Gastrocnemius medialis (tissue), 4 donors: ENCODE measurements at regions not wholly inside any gene's neighbourhood (a gene's known extent, or its start where the extent isn't known, plus 50 kb on each side); places are given as distances from the start of the nearest gene placed in this dataset.

Experiments used
- ATAC-seq, 2 donors: fragments of 150-250 bp; one replicate each; pipeline ENCODE4 v1.9.1; 2016
- DNase-seq, 2 donors: peaks; one replicate each; pipeline ENCODE4 v3.0.0-alpha.2; 2019
- H3K27ac ChIP-seq, 4 donors: fragments of 200-600 bp; sonication (generic); 1 replicate in 1 of 4; 2 replicates in 3 of 4; pipeline ENCODE4 v1.5.1; 2016 to 2018; ENCODE audit warnings: mild to moderate bottlenecking in 2 of 4, moderate library complexity in 1 of 4
- H3K27me3 ChIP-seq, 3 donors: fragments of 200-600 bp; sonication (generic) in 2 of 3; 1 replicate in 1 of 3; 2 replicates in 2 of 3; pipeline versions ENCODE4 v1.5.1 to v1.6.0; 2016 to 2019; ENCODE audit warnings: mild to moderate bottlenecking in 1 of 3, moderate library complexity in 1 of 3
- H3K36me3 ChIP-seq, 2 donors: fragments of 200-600 bp; sonication (generic) in 1 of 2; one replicate each; pipeline ENCODE4 v1.5.1; 2017 to 2018
- H3K4me1 ChIP-seq, 2 donors: fragments of 200-600 bp; sonication (generic) in 1 of 2; one replicate each; pipeline ENCODE4 v1.5.1; 2016 to 2017; ENCODE audit warnings: mild to moderate bottlenecking in 2 of 2
- H3K4me3 ChIP-seq, 4 donors: fragments of 200-600 bp; sonication (generic) in 3 of 4; 1 replicate in 1 of 4; 2 replicates in 3 of 4; pipeline ENCODE4 v1.5.1; 2016 to 2019; ENCODE audit warnings: mild to moderate bottlenecking in 2 of 4
- H3K9me3 ChIP-seq, 3 donors: fragments of 200-600 bp; sonication (generic) in 2 of 3; 1 replicate in 1 of 3; 2 replicates in 2 of 3; pipeline ENCODE4 v1.5.1; 2016 to 2019
- CTCF ChIP-seq, 5 experiments: fragments of 450-650 bp in 3 of 5; fragments of 200-600 bp in 2 of 5; sonication (generic) in 2 of 5; IDR thresholded peaks in 4 of 5; conservative IDR thresholded peaks in 1 of 5; 1 replicate in 4 of 5; 2 replicates in 1 of 5; pipeline ENCODE4 v1.5.1; 2016 to 2019; ENCODE audit warnings: antibody characterized with exemption in 5 of 5, mild to moderate bottlenecking in 3 of 5, moderate library complexity in 3 of 5
- POLR2A ChIP-seq, 2 donors: fragments of 450-650 bp; IDR thresholded peaks; one replicate each; pipeline ENCODE4 v1.6.1; 2017; ENCODE audit warnings: antibody characterized with exemption in 2 of 2, mild to moderate bottlenecking in 2 of 2, moderate library complexity in 2 of 2
- in situ Hi-C, 4 donors: fragments of 200-750 bp; cut with MboI; loops; one replicate each; pipeline versions ENCODE4 v1.15.0 to v1.8.0; 2017; ENCODE audit warnings: low sequenced_read_pairs in 4 of 4
- intact Hi-C: fragments of 100-400 bp; cut with DNase I; formaldehyde crosslinking; loops from one replicate; pipeline ENCODE4 v1.15.1; 2023; ENCODE audit warnings: low total_unique reads

GRCh38 chr13:105083992-105084391, 1451.5 kb downstream of the EFNB2 start:
- Histone ChIP-seq H3K27ac (no peak overlapping the region), H3K36me3 (no peaks in the 10 kb centered on the region), H3K4me3 (no peak overlapping the region), H3K27me3 (no peaks in the 10 kb centered on the region), H3K4me1 (no peaks in the 10 kb centered on the region), H3K9me3 (no peaks in the 10 kb centered on the region)
- no peak for TF ChIP-seq POLR2A (IDR thresholded peaks at IDR 0.05)
- no peak for TF ChIP-seq CTCF (IDR thresholded peaks at IDR 0.05 in 4 of 5, conservative IDR thresholded peaks at IDR 0.05 in 1 of 5)
- ATAC-seq: no peak
- in situ Hi-C loops (no loop called here), intact Hi-C loops (no loop called here)
- no peak for DNase-seq

GRCh38 chr13:105074755-105075154, 1460.7 kb downstream of the EFNB2 start:
- ATAC-seq: no peak

GRCh38 chr13:105073041-105073440, 1462.4 kb downstream of the EFNB2 start:
- H3K4me3 ChIP-seq: no peak overlapping the region
- no peak for ATAC-seq
- no peak overlapping the region for H3K27ac ChIP-seq
- H3K36me3 ChIP-seq: no peaks in the 10 kb centered on the region
- intact Hi-C loops (no loop called here), in situ Hi-C loops (no loop called here)
- no peaks in the 10 kb centered on the region for H3K4me1 ChIP-seq
- no peaks in the 10 kb centered on the region for H3K9me3 ChIP-seq
- no peak for TF ChIP-seq POLR2A (IDR thresholded peaks at IDR 0.05)
- DNase-seq: no peak
- no peaks in the 10 kb centered on the region for H3K27me3 ChIP-seq

More at GRCh38 chr13:105074755-105075154, 1460.7 kb downstream of the EFNB2 start:
- no peaks in the 10 kb centered on the region for H3K36me3 ChIP-seq
- in situ Hi-C loops (no loop called here), intact Hi-C loops (no loop called here)
- TF ChIP-seq POLR2A (IDR thresholded peaks at IDR 0.05) (no peak), CTCF (IDR thresholded peaks at IDR 0.05 in 4 of 5, conservative IDR thresholded peaks at IDR 0.05 in 1 of 5) (no peak)
- no peak overlapping the region for H3K27ac ChIP-seq
- no peaks in the 10 kb centered on the region for H3K27me3 ChIP-seq
- H3K4me1 ChIP-seq: no peaks in the 10 kb centered on the region
- DNase-seq: no peak
- no peak overlapping the region for H3K4me3 ChIP-seq
- no peaks in the 10 kb centered on the region for H3K9me3 ChIP-seq

- Histone ChIP-seq H3K36me3 (no peaks in the 10 kb centered on the region), H3K9me3 (no peaks in the 10 kb centered on the region), H3K27me3 (no peaks in the 10 kb centered on the region), H3K4me3 (no peak overlapping the region), H3K27ac (no peak overlapping the region), H3K4me1 (no peaks in the 10 kb centered on the region)
- TF ChIP-seq CTCF (IDR thresholded peaks at IDR 0.05 in 4 of 5, conservative IDR thresholded peaks at IDR 0.05 in 1 of 5) (no peak), POLR2A (IDR thresholded peaks at IDR 0.05) (no peak)
- no peak for DNase-seq
- intact Hi-C loops: no loop called here
- in situ Hi-C loops: no loop called here
- ATAC-seq: no peak
These were observed 1465.0 kb downstream of the EFNB2 start for GRCh38 chr13:105070452-105070851.

- no peaks in the 10 kb centered on the region for H3K27me3 ChIP-seq
- intact Hi-C loops (no loop called here), in situ Hi-C loops (no loop called here)
- no peak overlapping the region for H3K27ac ChIP-seq
- no peaks in the 10 kb centered on the region for H3K36me3 ChIP-seq
- ATAC-seq (no peak), DNase-seq (no peak)
- no peaks in the 10 kb centered on the region for H3K9me3 ChIP-seq
- TF ChIP-seq POLR2A (IDR thresholded peaks at IDR 0.05) (no peak), CTCF (IDR thresholded peaks at IDR 0.05 in 4 of 5, conservative IDR thresholded peaks at IDR 0.05 in 1 of 5) (no peak)
- H3K4me3 ChIP-seq: no peak overlapping the region
- no peaks in the 10 kb centered on the region for H3K4me1 ChIP-seq
These were observed 1466.4 kb downstream of the EFNB2 start for GRCh38 chr13:105069106-105069505.
